Neural cell (in vitro differentiated cells): ENCODE measurements at regions not wholly inside any gene's neighbourhood (a gene's known extent, or its start where the extent isn't known, plus 50 kb on each side); places are given as distances from the start of the nearest gene placed in this dataset.

Source experiments
- H2AFZ ChIP-seq: fragments of 200-600, 300-800 bp; sonication (generic), shearing (Covaris generic); 2 replicates; pipeline ENCODE4 v1.6.0; 2014; ENCODE audit warnings: low read depth, mild to moderate bottlenecking, antibody characterized with exemption, low read length, moderate library complexity
- H3F3A ChIP-seq: fragments of 200-600 bp; shearing (Covaris generic); 2 replicates; pipeline ENCODE4 v1.6.1; 2016; ENCODE audit warnings: mild to moderate bottlenecking, moderate library complexity, mixed read lengths, antibody characterized with exemption, low read length; ENCODE audit not compliant: insufficient read depth, poor library complexity, severe bottlenecking
- H3K27ac ChIP-seq: fragments of 200-600, 300-800 bp; sonication (generic), shearing (Covaris generic); 2 replicates; pipeline ENCODE4 v1.5.1; 2014; ENCODE audit warnings: mild to moderate bottlenecking, low read length, moderate library complexity
- H3K27me3 ChIP-seq: fragments of 300-800, 200-600 bp; sonication (generic), shearing (Covaris generic); 2 replicates; pipeline ENCODE4 v1.6.0; 2014; ENCODE audit warnings: mild to moderate bottlenecking, low read depth, low read length, moderate library complexity; ENCODE audit not compliant: insufficient read depth
- H3K36me3 ChIP-seq: fragments of 300-800, 200-600 bp; sonication (generic), shearing (Covaris generic); 2 replicates; pipeline ENCODE4 v1.5.1; 2014; ENCODE audit warnings: mild to moderate bottlenecking, antibody characterized with exemption, low read length, moderate library complexity; ENCODE audit not compliant: insufficient read depth
- H3K4me2 ChIP-seq: fragments of 300-800, 200-600 bp; sonication (generic), shearing (Covaris generic); 2 replicates; pipeline ENCODE4 v1.6.0; 2014; ENCODE audit warnings: mild to moderate bottlenecking, low read length
- H3K4me3 ChIP-seq: fragments of 300-800, 200-600 bp; sonication (generic), shearing (Covaris generic); 2 replicates; pipeline ENCODE4 v1.5.1; 2014; ENCODE audit warnings: mild to moderate bottlenecking, low read length, moderate library complexity
- H3K79me2 ChIP-seq: fragments of 200-600 bp; shearing (Covaris generic); replicated peaks from 2 replicates; pipeline ENCODE4 v1.6.0; 2014; ENCODE audit warnings: mild to moderate bottlenecking, low read length, moderate library complexity; ENCODE audit not compliant: insufficient read depth
- H3K9ac ChIP-seq: fragments of 300-800, 200-600 bp; sonication (generic), shearing (Covaris generic); 2 replicates; pipeline ENCODE4 v1.6.1; 2016; ENCODE audit warnings: mild to moderate bottlenecking, low read length, mixed read lengths
- H3K9me2 ChIP-seq: fragments of 200-600 bp; shearing (Covaris generic); 2 replicates; pipeline ENCODE4 v1.6.1; 2016; ENCODE audit warnings: mild to moderate bottlenecking, low read length, mixed read lengths; ENCODE audit not compliant: insufficient read depth
- H3K9me3 ChIP-seq: fragments of 200-600, 300-800 bp; sonication (generic), shearing (Covaris generic); 2 replicates; pipeline ENCODE4 v1.6.1; 2016; ENCODE audit warnings: mild to moderate bottlenecking, mixed run types, low read length, moderate library complexity, mixed read lengths
- H4K20me1 ChIP-seq: fragments of 200-600 bp; shearing (Covaris generic); 2 replicates; pipeline ENCODE4 v1.6.1; 2016; ENCODE audit warnings: mild to moderate bottlenecking, mixed run types; ENCODE audit not compliant: insufficient read depth
- EP300 ChIP-seq: fragments of 450-650 bp; conservative IDR thresholded peaks from 2 replicates; pipeline ENCODE4 v1.6.1; 2014; ENCODE audit warnings: antibody characterized with exemption, mild to moderate bottlenecking, moderate library complexity; ENCODE audit not compliant: poor library complexity, severe bottlenecking
- EZH2 ChIP-seq: fragments of 200-600, 300-800 bp; shearing (Covaris generic), sonication (generic); IDR thresholded peaks from 2 replicates; pipeline ENCODE4 v1.6.1; 2014; ENCODE audit warnings: antibody characterized with exemption, low read length, borderline replicate concordance, mild to moderate bottlenecking; ENCODE audit not compliant: insufficient read depth, poor library complexity, severe bottlenecking
- MXI1 ChIP-seq: fragments of 450-650 bp; conservative IDR thresholded peaks from 2 replicates; pipeline ENCODE4 v1.6.1; 2014; ENCODE audit warnings: antibody characterized with exemption, mild to moderate bottlenecking; ENCODE audit not compliant: poor library complexity, severe bottlenecking
- POLR2AphosphoS5 ChIP-seq: IDR thresholded peaks from 2 replicates; pipeline ENCODE4 v1.6.1; 2012
- RAD21 ChIP-seq: fragments of 450-650 bp; conservative IDR thresholded peaks from 2 replicates; pipeline ENCODE4 v1.6.1; 2014; ENCODE audit warnings: antibody characterized with exemption, mild to moderate bottlenecking, moderate library complexity
- REST ChIP-seq: IDR thresholded peaks from 2 replicates; pipeline ENCODE4 v1.6.1; 2012; ENCODE audit warnings: borderline replicate concordance
- SMC3 ChIP-seq: fragments of 450-650 bp; conservative IDR thresholded peaks from 2 replicates; pipeline ENCODE4 v1.6.1; 2014; ENCODE audit warnings: antibody characterized with exemption, mild to moderate bottlenecking, moderate library complexity; ENCODE audit not compliant: poor library complexity
- TAF1 ChIP-seq: IDR thresholded peaks from 2 replicates; pipeline ENCODE4 v1.6.1; 2012; ENCODE audit warnings: low read depth
- TF ChIP-seq, protein P1 (sequence below): fragments of 450-650 bp; IDR thresholded peaks from 2 replicates; pipeline ENCODE4 v1.5.1; 2014; ENCODE audit warnings: antibody characterized with exemption, mild to moderate bottlenecking, moderate library complexity; ENCODE audit not compliant: poor library complexity, severe bottlenecking

DNA sequence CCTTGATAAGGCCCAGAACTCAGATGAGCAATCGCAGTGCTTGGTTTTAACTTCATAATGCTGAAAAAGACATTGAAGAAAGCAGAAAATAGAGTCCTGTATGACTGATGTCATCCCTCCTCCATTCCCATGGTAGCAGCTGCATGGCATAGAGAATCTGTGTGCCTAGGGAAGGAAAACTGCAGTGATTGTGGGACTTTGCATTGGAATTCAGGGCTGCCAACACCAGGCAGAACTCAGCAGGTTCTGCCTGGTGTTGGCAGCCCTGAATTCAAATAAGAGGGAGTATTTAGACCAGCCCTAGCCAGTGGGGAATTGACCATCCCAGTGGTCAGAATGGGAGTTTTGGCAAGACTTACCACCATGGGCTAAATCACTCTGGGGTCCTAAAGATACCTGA lies 1016.0 kb downstream of the FAM181B start:
- no peak for TF ChIP-seq REST
- no peak for TF ChIP-seq EZH2
- TF ChIP-seq POLR2AphosphoS5: no peak
- no peaks in the 10 kb centered on the region for H3K9me2 ChIP-seq
- H3K9ac ChIP-seq: no peak overlapping the region
- H3K36me3 ChIP-seq: no peaks in the 10 kb centered on the region
- no peak overlapping the region for H2AFZ ChIP-seq
- H3K4me3 ChIP-seq: no peak overlapping the region
- no peaks in the 10 kb centered on the region for H3K79me2 ChIP-seq
- H3K4me2 ChIP-seq: no peak overlapping the region
- no peaks in the 10 kb centered on the region for H3K27me3 ChIP-seq
- H3K9me3 ChIP-seq: no peaks in the 10 kb centered on the region
- no peak overlapping the region for H3K27ac ChIP-seq
- H4K20me1 ChIP-seq: no peaks in the 10 kb centered on the region
- H3F3A ChIP-seq: no peaks in the 10 kb centered on the region

DNA sequence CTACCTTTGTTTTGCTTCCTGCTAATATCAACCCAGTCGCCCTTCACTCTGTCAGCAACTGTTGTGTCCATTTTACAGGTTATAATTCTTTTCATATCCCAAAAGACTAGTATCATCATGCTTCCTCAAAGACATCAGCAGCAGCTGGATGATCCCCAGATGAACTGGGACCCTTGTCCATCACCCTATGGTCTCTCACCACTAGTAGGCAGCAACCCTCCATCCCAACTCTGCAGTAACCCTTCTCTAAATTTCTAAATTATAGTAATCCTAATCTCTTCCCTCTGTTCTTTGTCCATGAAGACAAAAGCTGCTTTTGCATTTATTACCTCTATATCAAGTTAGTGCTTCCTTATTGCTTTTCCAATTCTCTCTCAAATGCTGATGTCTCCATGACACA lies 1025.8 kb downstream of the FAM181B start:
- no peaks in the 10 kb centered on the region for H3K79me2 ChIP-seq
- no peaks in the 10 kb centered on the region for H3K9me2 ChIP-seq
- H2AFZ ChIP-seq: no peak overlapping the region
- H3K9ac ChIP-seq: no peak overlapping the region
- H4K20me1 ChIP-seq: no peaks in the 10 kb centered on the region
- H3K9me3 ChIP-seq: no peaks in the 10 kb centered on the region
- H3K36me3 ChIP-seq: no peaks in the 10 kb centered on the region
- TF ChIP-seq EP300 (no peak), REST (no peak), EZH2 (no peak), SMC3 (no peak), RAD21 (no peak), TAF1 (no peak), MXI1 (no peak), POLR2AphosphoS5 (no peak)
- TF ChIP-seq, protein P1, sequence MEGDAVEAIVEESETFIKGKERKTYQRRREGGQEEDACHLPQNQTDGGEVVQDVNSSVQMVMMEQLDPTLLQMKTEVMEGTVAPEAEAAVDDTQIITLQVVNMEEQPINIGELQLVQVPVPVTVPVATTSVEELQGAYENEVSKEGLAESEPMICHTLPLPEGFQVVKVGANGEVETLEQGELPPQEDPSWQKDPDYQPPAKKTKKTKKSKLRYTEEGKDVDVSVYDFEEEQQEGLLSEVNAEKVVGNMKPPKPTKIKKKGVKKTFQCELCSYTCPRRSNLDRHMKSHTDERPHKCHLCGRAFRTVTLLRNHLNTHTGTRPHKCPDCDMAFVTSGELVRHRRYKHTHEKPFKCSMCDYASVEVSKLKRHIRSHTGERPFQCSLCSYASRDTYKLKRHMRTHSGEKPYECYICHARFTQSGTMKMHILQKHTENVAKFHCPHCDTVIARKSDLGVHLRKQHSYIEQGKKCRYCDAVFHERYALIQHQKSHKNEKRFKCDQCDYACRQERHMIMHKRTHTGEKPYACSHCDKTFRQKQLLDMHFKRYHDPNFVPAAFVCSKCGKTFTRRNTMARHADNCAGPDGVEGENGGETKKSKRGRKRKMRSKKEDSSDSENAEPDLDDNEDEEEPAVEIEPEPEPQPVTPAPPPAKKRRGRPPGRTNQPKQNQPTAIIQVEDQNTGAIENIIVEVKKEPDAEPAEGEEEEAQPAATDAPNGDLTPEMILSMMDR: no peak
- no peaks in the 10 kb centered on the region for H3F3A ChIP-seq
- no peak overlapping the region for H3K4me3 ChIP-seq
- H3K27ac ChIP-seq: no peak overlapping the region
- no peaks in the 10 kb centered on the region for H3K27me3 ChIP-seq
- no peak overlapping the region for H3K4me2 ChIP-seq
